ENCODE measurements at regions not wholly inside any gene's neighbourhood (a gene's known extent, or its start where the extent isn't known, plus 50 kb on each side); places are given as distances from the start of the nearest gene placed in this dataset.
A peak's percentile ranks its signal among the peaks of the same experiment; 100 is the strongest.

- peak in 1 of 4 donors; percentile 26 for ATAC-seq
- WGBS, 4 donors, result 61 to 68% (median 65%) methylated on average over 1 of the region's 1 CpG
- Histone ChIP-seq H3K27ac (peak overlapping the region in 1 of 12 donors; percentile 32), H3K27me3 (no peaks in the 10 kb centered on the region), H3K4me1 (no peaks in the 10 kb centered on the region), H3K36me3 (no peaks in the 10 kb centered on the region), H3K4me3 (no peak overlapping the region), H3K9me3 (no peaks in the 10 kb centered on the region)
- TF ChIP-seq POLR2A (IDR thresholded peaks at IDR 0.05) (no peak), CTCF (IDR thresholded peaks at IDR 0.05) (no peak)
- intact Hi-C loops (cut with DNase I), result no loop called here
- no peak for DNase-seq
Measured at GRCh38 chr3:148400754-148401153, 296.9 kb upstream of the AGTR1 start.

- Histone ChIP-seq H3K27me3 (no peaks in the 10 kb centered on the region), H3K4me3 (no peak overlapping the region), H3K9me3 (peaks cover 0 to 5% (median 0%) of the 10 kb centered on the region in 12 donors), H3K36me3 (no peaks in the 10 kb centered on the region), H3K4me1 (no peaks in the 10 kb centered on the region), H3K27ac (no peak overlapping the region)
- ATAC-seq (no peak), DNase-seq (no peak)
- 78 to 84% (median 80%) methylated on average over 3 of the region's 3 CpGs for WGBS, 4 donors
- TF ChIP-seq CTCF (IDR thresholded peaks at IDR 0.05), result no peak
- intact Hi-C loops (cut with DNase I), result no loop called here
Measured at GRCh38 chr3:148408667-148409066, 289.0 kb upstream of the AGTR1 start.

GRCh38 chr3:148420242-148420641 is 277.5 kb upstream of the AGTR1 start:
- no peak for TF ChIP-seq POLR2A (IDR thresholded peaks at IDR 0.05)
- TF ChIP-seq CTCF (IDR thresholded peaks at IDR 0.05), result no peak
- Histone ChIP-seq H3K4me1 (no peaks in the 10 kb centered on the region), H3K9me3 (peaks cover 0 to 2% (median 0%) of the 10 kb centered on the region in 12 donors), H3K36me3 (no peaks in the 10 kb centered on the region), H3K4me3 (no peak overlapping the region), H3K27me3 (no peaks in the 10 kb centered on the region), H3K27ac (no peak overlapping the region)
- WGBS, 4 donors, result 77 to 84% (median 79%) methylated on average over 6 of the region's 6 CpGs
- no peak for DNase-seq
- ATAC-seq, result no peak
- intact Hi-C loops (cut with DNase I), result no loop called here

GRCh38 chr3:148428862-148429605 is 268.7 kb upstream of the AGTR1 start:
- no peaks in the 10 kb centered on the region for H3K27me3 ChIP-seq
- intact Hi-C loops (cut with DNase I), result no loop called here
- ATAC-seq (no peak), DNase-seq (no peak)
- H3K27ac ChIP-seq, result no peak overlapping the region
- H3K9me3 ChIP-seq, result no peaks in the 10 kb centered on the region
- H3K4me1 ChIP-seq, result no peaks in the 10 kb centered on the region
- no peaks in the 10 kb centered on the region for H3K36me3 ChIP-seq
- no peak for TF ChIP-seq POLR2A (IDR thresholded peaks at IDR 0.05)
- TF ChIP-seq CTCF (IDR thresholded peaks at IDR 0.05), result no peak
- WGBS, 4 donors, result 71 to 74% (median 73%) methylated on average over 3 of the region's 3 CpGs
- no peak overlapping the region for H3K4me3 ChIP-seq
